ENCODE measurements at regions not wholly inside any gene's neighbourhood (a gene's known extent, or its start where the extent isn't known, plus 50 kb on each side); places are given as distances from the start of the nearest gene placed in this dataset.
A peak's percentile ranks its signal among the peaks of the same experiment; 100 is the strongest.

GRCh38 chr6:166106076-166106686 lies 61.5 kb downstream of the TBXT start:
- Histone ChIP-seq H3K4me3 (no peak overlapping the region), H3K4me1 (no peaks in the 10 kb centered on the region), H3K9me3 (peaks cover 0 to 14% of the 10 kb centered on the region in 2 donors), H3K27ac (no peak overlapping the region), H3K27me3 (no peaks in the 10 kb centered on the region), H3K36me3 (no peaks in the 10 kb centered on the region)
- peak; percentile 79 for DNase-seq (ENCODE audit: low spot score)
- TF ChIP-seq CTCF (IDR thresholded peaks at IDR 0.05), result peak; percentile 67 to 90

- no peak for DNase-seq (ENCODE audit: low spot score)
- no peak for TF ChIP-seq CTCF (IDR thresholded peaks at IDR 0.05)
- H3K36me3 ChIP-seq, result no peaks in the 10 kb centered on the region
- no peaks in the 10 kb centered on the region for H3K4me1 ChIP-seq
- H3K27ac ChIP-seq, result no peak overlapping the region
- H3K9me3 ChIP-seq, result peaks cover 0 to 14% of the 10 kb centered on the region in 2 donors
- H3K4me3 ChIP-seq, result no peak overlapping the region
- H3K27me3 ChIP-seq, result no peaks in the 10 kb centered on the region
These were observed 62.1 kb downstream of the TBXT start for GRCh38 chr6:166105341-166106075.

- Histone ChIP-seq H3K36me3 (no peaks in the 10 kb centered on the region), H3K4me1 (no peaks in the 10 kb centered on the region), H3K4me3 (no peak overlapping the region), H3K9me3 (peaks cover 0 to 14% of the 10 kb centered on the region in 2 donors), H3K27me3 (no peaks in the 10 kb centered on the region), H3K27ac (no peak overlapping the region)
- DNase-seq (ENCODE audit: low spot score), result no peak
- no peak for TF ChIP-seq CTCF (IDR thresholded peaks at IDR 0.05)
These were observed 62.8 kb downstream of the TBXT start for GRCh38 chr6:166104872-166105271.

GRCh38 chr6:166104107-166104506 lies 63.5 kb downstream of the TBXT start:
- Histone ChIP-seq H3K27me3 (no peaks in the 10 kb centered on the region), H3K4me3 (no peak overlapping the region), H3K9me3 (peaks cover 0 to 14% of the 10 kb centered on the region in 2 donors), H3K4me1 (no peaks in the 10 kb centered on the region), H3K27ac (no peak overlapping the region), H3K36me3 (no peaks in the 10 kb centered on the region)
- TF ChIP-seq CTCF (IDR thresholded peaks at IDR 0.05), result no peak
- no peak for DNase-seq (ENCODE audit: low spot score)

- Histone ChIP-seq H3K36me3 (no peaks in the 10 kb centered on the region), H3K27ac (no peak overlapping the region), H3K9me3 (peaks cover 0 to 14% of the 10 kb centered on the region in 2 donors), H3K4me1 (no peaks in the 10 kb centered on the region), H3K4me3 (no peak overlapping the region), H3K27me3 (no peaks in the 10 kb centered on the region)
- DNase-seq (ENCODE audit: low spot score), result no peak
- no peak for TF ChIP-seq CTCF (IDR thresholded peaks at IDR 0.05)
These were observed 65.7 kb downstream of the TBXT start for GRCh38 chr6:166101819-166102419.
